Left lung (tissue), 4 donors: ENCODE measurements at regions not wholly inside any gene's neighbourhood (a gene's known extent, or its start where the extent isn't known, plus 50 kb on each side); places are given as distances from the start of the nearest gene placed in this dataset.

ENCODE experiments used
- ATAC-seq: fragments of 200-7000 bp; cut with Tn5 transposase; one replicate; pipeline ENCODE4 v1.9.1; 2020; ENCODE audit warnings: moderate library complexity
- DNase-seq, 4 donors: peaks; one replicate each; pipeline ENCODE4 v3.0.0-alpha.2; 2013 to 2020
- H3K27ac ChIP-seq, 2 donors: fragments of 200-600 bp; sonication (generic) in 1 of 2; one replicate each; pipeline versions ENCODE4 v1.5.0 to v1.8.0; 2020 to 2021
- H3K27me3 ChIP-seq, 2 donors: fragments of 200-600 bp; sonication (generic) in 1 of 2; one replicate each; pipeline versions ENCODE4 v1.5.0 to v1.8.0; 2020 to 2021
- H3K36me3 ChIP-seq, 2 donors: fragments of 200-600 bp; sonication (generic) in 1 of 2; one replicate each; pipeline versions ENCODE4 v1.5.0 to v1.8.0; 2020 to 2021
- H3K4me1 ChIP-seq, 2 donors: fragments of 200-600 bp; one replicate each; pipeline ENCODE4 v1.8.0; 2021
- H3K4me3 ChIP-seq, 2 donors: fragments of 200-600 bp; sonication (generic) in 1 of 2; one replicate each; pipeline versions ENCODE4 v1.5.0 to v1.8.0; 2020 to 2021; ENCODE audit warnings: mild to moderate bottlenecking in 1 of 2
- H3K9me3 ChIP-seq, 2 donors: fragments of 200-600 bp; sonication (generic) in 1 of 2; one replicate each; pipeline versions ENCODE4 v1.5.0 to v1.8.0; 2020 to 2021
- CTCF ChIP-seq, 2 donors: fragments of 200-600 bp; sonication (generic) in 1 of 2; IDR thresholded peaks; one replicate each; pipeline versions ENCODE4 v1.5.0 to v1.8.0; 2021; ENCODE audit warnings: antibody characterized with exemption in 2 of 2
- intact Hi-C, 2 donors: fragments of 100-400 bp; cut with DNase I; formaldehyde crosslinking; loops; one replicate each; pipeline versions ENCODE4 v1.11.2 to v1.14.2; 2022
- donor health status: DM: no; HTN: yes; CAD: no.
- donor health status: DM: no; HTN: no; CAD: no.

GRCh38 chr5:74316064-74316603 lies 324.4 kb downstream of the ENC1 start:
- TF ChIP-seq CTCF (IDR thresholded peaks at IDR 0.05): no peak
- no peaks in the 10 kb centered on the region for H3K27me3 ChIP-seq
- H3K36me3 ChIP-seq: no peaks in the 10 kb centered on the region
- H3K4me1 ChIP-seq: peaks cover 2 to 5% of the 10 kb centered on the region in 2 donors
- intact Hi-C loops: no loop called here
- H3K27ac ChIP-seq: peak overlapping the region; percentile 13 to 57
- H3K4me3 ChIP-seq: no peak overlapping the region
- DNase-seq (peak in 2 of 4 donors; percentile 21 to 54), ATAC-seq (peak; percentile 84)
- H3K9me3 ChIP-seq: no peaks in the 10 kb centered on the region

DNA sequence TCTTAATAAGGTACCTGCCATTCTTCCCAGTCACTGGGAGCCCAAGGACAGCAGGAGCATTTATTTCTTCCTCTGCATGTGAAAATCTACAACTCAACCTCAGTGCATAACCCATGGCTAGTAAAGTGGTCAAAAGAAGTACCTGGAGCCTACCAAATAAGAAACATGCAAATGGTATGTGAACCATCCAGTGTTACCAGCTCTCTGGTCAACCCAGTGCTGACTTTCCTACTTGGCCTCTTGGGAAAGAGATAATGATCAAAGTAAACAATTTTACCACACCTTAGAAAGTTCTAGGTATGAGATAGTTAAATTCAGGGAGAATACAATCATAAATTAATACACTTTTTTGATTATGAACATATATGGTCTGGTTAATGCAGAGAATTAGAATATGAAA lies 325.6 kb downstream of the ENC1 start:
- no peak overlapping the region for H3K27ac ChIP-seq
- H3K36me3 ChIP-seq: no peaks in the 10 kb centered on the region
- intact Hi-C loops: no loop called here
- no peaks in the 10 kb centered on the region for H3K9me3 ChIP-seq
- no peak for DNase-seq
- no peaks in the 10 kb centered on the region for H3K27me3 ChIP-seq
- TF ChIP-seq CTCF (IDR thresholded peaks at IDR 0.05): no peak
- no peak overlapping the region for H3K4me3 ChIP-seq
- peak; percentile 19 for ATAC-seq
- peaks cover 2 to 5% of the 10 kb centered on the region in 2 donors for H3K4me1 ChIP-seq

DNA sequence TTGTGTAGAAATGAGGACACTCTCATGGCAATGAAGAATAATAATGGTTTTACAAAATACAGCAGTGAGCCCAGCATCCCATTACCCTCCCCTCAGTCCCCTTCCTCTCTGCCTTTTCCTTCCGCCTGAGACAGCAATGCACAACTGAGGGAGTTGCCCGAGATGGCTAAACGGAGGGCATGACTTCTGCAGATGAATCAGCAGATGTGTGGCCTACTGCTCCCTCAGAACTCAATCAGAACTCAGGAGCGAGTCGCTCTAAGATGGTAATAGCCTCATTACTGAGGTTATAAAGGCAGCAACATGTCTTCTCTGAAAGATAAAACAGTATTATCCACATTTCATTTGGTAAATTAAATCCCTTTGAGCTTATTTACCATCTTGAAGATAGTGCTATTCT lies 326.6 kb downstream of the ENC1 start:
- H3K4me3 ChIP-seq: no peak overlapping the region
- ATAC-seq: no peak
- H3K36me3 ChIP-seq: no peaks in the 10 kb centered on the region
- no peak for DNase-seq
- no peaks in the 10 kb centered on the region for H3K9me3 ChIP-seq
- TF ChIP-seq CTCF (IDR thresholded peaks at IDR 0.05): no peak
- intact Hi-C loops: no loop called here
- H3K27me3 ChIP-seq: no peaks in the 10 kb centered on the region
- H3K27ac ChIP-seq: no peak overlapping the region
- peaks cover 2 to 5% of the 10 kb centered on the region in 2 donors for H3K4me1 ChIP-seq

DNA sequence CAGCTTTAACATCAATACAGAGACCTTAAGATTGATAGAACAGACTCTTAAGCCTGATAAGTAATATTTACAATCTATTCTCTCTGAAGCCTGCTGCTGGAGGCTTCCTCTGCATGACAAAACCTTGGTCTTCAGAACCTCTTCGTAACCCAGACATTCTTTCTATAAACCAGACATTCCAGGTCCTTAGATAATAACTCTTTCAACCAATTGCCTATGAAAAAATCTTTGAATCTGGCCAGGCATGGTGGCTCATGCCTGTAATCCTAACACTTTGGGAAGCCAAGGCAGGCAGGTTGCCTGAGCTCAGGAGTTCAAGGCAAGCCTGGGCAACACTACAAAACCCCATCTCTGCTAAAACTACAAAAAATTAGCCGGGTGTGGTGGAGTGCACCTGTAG lies 327.8 kb downstream of the ENC1 start:
- peaks cover 2 to 5% of the 10 kb centered on the region in 2 donors for H3K4me1 ChIP-seq
- H3K27me3 ChIP-seq: no peaks in the 10 kb centered on the region
- no peak for TF ChIP-seq CTCF (IDR thresholded peaks at IDR 0.05)
- DNase-seq (no peak), ATAC-seq (no peak)
- no peaks in the 10 kb centered on the region for H3K36me3 ChIP-seq
- no peak overlapping the region for H3K4me3 ChIP-seq
- intact Hi-C loops: no loop called here
- no peak overlapping the region for H3K27ac ChIP-seq
- no peaks in the 10 kb centered on the region for H3K9me3 ChIP-seq

DNA sequence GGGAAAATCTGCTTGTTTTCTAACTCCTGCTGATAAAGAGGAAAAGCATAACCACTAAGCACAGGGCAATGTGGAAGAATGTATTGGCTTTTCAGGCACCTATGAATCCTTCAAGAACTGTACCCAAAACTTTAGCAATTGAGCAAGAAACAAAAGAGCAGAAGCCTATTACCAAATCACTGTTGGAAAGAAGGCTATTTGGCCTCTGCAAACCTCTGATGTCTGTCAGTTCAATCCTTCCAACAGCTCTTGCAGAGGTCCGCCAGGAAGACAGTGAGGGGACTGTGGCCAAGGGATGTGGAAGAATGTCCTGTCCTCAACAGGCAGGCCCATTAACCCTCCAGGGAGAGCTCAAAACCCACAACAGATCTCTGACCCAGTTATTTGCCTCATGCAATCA lies 328.6 kb downstream of the ENC1 start:
- intact Hi-C loops: no loop called here
- Histone ChIP-seq H3K4me1 (peaks cover 2 to 5% of the 10 kb centered on the region in 2 donors), H3K4me3 (no peak overlapping the region), H3K27me3 (no peaks in the 10 kb centered on the region), H3K9me3 (no peaks in the 10 kb centered on the region), H3K36me3 (no peaks in the 10 kb centered on the region), H3K27ac (no peak overlapping the region)
- ATAC-seq (no peak), DNase-seq (no peak)
- TF ChIP-seq CTCF (IDR thresholded peaks at IDR 0.05): no peak
